GM23248 (cell line): ENCODE measurements at regions not wholly inside any gene's neighbourhood (a gene's known extent, or its start where the extent isn't known, plus 50 kb on each side); places are given as distances from the start of the nearest gene placed in this dataset.

Source experiments
- EZH2 ChIP-seq: fragments of 200-600 bp; sonication (generic); IDR thresholded peaks from 2 replicates; pipeline ENCODE4 v1.6.1; 2018; ENCODE audit warnings: antibody characterized with exemption, mild to moderate bottlenecking; ENCODE audit not compliant: insufficient read depth, poor library complexity, severe bottlenecking
- EZH2phosphoT487 ChIP-seq: fragments of 200-600 bp; sonication (generic); IDR thresholded peaks from 2 replicates; pipeline ENCODE4 v1.6.1; 2018; ENCODE audit warnings: antibody characterized with exemption, moderate library complexity, mild to moderate bottlenecking, low read depth; ENCODE audit not compliant: insufficient read depth

DNA sequence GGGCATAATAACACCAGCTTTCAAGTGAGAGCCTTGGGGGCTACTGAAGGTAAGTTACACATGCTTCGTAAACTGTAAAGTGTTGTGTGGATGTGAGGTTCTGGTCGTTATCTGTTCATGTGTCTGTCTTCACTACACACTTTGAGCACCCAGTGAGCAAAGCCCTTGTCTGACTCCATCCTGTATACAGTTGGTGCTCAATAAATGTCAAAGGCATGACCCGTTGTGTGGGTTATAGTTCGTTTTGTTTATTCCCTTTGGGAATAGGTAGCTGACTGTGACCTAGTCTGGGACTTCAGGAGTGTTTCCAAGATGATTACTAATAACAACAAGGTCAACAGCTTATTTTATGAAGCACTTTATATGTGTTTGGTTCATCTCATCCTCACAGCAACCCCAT, 146.9 kb downstream of the MIAT start:
- TF ChIP-seq EZH2 (no peak), EZH2phosphoT487 (no peak)
